ENCODE measurements at regions not wholly inside any gene's neighbourhood (a gene's known extent, or its start where the extent isn't known, plus 50 kb on each side); places are given as distances from the start of the nearest gene placed in this dataset.

DNA sequence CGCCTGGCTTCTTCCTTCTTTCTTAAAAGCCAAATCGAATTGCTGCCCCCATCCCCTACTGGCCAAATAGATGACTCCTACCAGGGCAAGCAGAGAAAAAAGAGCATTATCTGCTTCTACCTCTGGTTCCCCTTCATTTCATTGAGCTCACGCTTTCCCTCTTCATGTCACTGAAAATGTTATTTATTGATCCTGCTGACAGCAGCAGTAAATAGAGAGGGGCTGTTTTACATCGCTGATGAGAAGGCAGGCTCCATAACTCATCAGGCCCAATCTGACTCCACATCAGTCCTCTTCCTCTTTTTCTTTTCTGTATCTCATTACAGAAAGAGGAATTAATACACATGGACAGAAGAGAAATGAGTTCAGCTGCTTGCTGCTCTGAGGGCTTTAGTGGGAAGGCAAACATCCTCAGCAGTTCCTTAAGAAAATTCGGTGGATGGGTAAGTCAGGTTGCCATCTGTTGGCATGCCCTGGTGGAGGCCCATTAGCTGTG is 904.1 kb downstream of the KCNMA1 start:
- no peak for DNase-seq (ENCODE audit: low spot score)

DNA sequence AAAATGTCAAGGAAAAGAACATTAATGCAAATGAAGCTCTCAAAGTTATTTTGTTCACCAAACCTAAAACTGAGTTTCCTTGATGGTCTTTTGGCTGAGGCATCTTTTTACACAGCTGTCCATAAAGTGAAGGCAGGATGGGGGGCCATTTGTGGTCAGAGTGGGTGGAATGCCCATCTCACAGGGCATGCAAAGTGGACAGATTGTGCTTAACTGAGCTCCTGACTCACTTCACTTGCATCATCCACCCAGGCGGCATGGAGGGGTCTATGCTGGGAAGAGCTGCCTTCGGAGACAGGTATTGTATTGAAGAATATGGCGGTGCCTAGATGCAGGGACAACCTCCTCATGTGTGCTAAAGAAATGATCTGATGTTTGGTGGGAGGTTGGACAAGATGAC is 905.3 kb downstream of the KCNMA1 start:
- no peak for DNase-seq (ENCODE audit: low spot score)

DNA sequence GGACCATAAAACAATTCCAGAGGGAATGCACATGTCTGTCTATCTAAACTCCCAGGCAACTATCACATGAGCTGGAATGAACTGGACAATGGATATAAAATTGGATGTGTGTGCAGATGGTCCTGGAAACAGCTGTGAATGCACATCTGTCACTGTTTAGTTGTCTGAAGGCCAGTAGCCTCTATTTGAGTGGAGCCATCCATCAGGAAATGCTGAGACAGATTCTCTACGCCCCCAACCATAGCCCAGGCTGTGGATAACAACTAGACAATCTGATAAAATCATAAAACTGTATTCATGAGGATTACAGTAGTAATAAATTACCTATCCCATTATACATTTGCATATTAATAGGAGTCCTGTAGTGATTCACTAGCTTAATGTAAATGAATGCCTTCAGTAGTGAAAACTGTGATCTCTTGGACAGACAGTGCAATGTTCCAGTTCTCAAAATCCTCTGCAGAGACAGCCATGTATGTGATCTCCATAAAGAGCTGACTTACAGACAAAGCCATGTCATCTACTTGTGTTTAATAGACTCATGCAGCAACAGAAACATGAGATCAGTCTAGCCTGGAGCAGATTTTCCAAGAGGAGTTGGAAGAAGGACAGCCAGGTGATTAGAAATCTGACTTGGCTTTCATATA is 907.6 kb downstream of the KCNMA1 start:
- DNase-seq (ENCODE audit: low spot score), result no peak

DNA sequence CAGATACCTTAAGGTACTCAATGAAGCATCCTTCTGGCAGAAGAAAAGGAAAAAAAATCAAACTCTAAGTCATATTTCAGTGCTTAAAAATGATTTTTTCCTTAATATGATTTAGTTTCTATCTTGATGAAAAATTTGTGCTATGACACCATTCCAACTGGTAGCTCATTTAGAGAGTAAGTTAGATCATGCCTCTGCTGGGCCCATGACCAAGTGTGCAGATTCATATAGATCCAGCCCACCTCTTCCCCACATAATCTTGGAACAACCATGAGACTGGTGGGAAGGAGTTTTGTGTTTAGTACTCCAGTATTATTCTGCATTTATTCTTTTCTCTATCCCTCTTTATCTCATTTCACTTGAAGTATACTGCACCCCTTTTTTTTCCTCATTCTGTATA is 908.3 kb downstream of the KCNMA1 start:
- no peak for DNase-seq (ENCODE audit: low spot score)

DNA sequence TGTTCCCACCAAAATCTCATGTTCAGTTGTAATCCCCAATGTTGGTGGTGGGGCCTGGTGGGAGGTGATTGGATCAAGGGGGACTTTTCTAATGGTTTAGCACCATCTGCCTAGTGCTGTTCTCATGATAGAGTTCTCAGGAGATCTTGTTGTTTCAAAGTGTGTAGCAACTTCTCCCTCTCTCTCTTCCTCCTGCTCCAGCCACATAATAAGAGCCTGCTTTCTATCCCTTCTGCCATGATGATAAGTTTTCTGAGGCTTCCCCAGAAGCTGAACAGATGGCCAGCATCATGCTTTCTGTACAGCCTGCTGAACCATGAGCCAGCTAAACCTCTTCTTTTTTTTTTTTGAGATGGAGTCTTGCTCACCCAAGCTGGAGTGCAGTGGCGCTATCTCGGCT is 910.6 kb downstream of the KCNMA1 start:
- no peak for DNase-seq (ENCODE audit: low spot score)

DNA sequence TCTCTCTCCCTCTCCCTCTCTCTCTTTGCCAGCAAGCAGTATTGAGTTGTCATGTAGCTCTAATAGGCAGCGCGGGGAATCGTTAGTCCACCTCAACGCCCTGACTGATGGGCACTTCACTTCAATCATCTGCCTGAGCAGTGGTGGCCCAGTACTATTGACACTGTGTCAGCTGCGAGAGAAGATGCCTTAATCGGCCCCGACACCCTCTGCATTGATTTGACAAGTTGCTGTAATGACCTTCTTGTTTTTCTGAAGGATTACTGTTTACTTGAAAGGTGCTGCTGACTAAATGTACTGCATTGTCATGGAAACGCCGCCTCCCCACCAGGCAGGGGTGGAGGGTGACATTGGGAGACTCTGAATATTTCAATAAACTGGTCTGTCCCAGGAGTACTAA is 913.8 kb downstream of the KCNMA1 start:
- no peak for DNase-seq (ENCODE audit: low spot score)

DNA sequence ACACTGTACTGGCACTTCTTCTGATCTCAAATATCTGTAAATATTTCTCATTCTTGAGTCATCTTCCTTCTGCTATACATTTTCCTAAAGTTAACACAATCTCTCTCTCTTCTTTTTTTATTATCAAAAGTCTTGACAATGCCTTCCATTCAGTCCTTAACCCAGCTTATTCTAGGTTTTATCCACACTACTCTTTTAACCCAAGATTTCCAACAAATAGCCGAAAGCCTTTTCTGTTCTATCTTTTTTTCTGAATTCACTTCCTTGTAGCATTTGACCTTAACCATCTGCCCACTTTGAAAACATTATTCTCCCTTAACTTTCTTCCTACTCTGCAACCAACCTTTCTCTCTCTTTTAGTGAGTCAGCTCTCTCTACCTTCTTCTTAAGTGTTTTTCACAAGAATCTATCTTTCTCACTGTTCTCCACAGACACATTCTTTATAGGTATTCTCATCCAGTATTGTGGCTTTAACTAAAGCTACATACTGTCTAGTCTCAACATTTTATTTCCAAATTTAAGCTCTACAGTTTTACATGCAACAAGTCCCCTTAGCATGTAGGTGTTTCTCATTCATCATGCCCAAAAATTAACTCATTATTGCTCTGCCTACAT is 915.6 kb downstream of the KCNMA1 start:
- DNase-seq (ENCODE audit: low spot score), result no peak

DNA sequence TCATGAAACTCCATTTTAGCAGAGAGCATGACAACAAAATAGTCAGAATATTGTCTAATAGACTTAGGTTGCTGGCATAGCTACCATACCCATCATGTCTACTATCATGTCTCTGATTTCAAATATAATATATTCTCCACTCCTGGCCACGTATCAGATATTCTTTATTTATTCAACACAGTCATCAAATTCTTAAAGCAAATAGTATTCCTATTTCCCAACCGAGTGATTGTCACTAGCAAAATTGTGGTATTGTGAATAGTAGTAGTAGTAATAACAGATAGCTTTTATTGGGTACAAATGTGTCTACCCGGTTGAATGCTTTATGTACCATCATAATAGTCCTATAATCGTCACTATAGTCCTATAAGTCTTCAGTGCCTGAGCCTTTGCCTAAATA is 918.6 kb downstream of the KCNMA1 start:
- no peak for DNase-seq (ENCODE audit: low spot score)

DNA sequence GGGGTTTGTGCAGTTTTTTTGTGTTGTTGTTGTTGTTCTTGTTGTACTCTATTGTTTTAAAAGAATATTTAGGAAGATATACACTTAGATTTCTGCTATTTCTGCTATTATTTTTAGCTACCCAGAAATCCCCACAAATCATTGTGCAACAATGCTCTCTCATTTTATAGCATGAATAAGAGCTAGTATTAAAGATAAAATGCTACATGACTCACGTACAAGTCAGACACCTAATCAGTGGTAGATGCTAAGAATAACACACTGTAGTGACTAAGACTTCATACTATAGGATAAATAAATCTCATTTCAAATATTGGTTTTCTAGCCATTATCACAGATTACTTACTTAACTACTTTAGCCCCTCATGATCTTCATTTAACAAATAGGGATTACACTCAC is 920.5 kb downstream of the KCNMA1 start:
- DNase-seq (ENCODE audit: low spot score), result no peak

DNA sequence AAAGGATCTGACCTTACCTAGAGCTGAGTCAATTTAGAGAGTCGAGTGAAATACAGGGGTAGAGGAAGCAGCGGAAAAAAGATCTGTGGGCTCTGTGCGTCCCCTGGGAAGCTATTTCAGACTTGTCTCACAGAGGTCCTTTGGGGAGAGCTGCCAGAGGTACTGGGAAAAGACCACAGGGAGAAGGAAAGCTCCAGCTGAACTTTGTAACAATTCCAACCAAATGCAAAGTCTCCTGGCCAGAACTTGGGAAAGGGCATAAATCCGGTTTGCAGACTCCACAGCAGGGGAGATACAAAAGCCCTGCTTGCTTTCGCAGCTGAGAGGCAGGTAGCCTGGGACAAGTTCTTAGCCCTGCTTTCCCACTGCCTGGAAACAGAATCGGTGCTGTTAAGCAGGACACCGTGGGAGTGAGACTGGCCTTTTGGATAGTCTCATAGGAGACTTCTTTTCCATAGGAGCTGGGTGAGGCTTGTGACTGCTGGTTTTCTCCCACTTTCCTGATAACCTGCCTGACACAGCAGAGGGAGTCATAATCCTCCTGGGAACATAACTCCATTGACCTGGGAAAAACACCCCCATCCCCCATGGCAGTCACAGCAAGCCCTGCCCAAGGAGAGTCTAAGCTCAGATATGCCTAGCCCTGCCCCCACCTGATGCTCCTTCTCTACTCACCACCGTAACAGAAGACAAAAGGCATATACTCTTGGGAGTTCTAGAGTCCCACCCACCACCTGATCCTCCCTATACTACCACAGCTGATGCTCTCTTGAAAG is 926.2 kb downstream of the KCNMA1 start:
- no peak for DNase-seq (ENCODE audit: low spot score)

DNA sequence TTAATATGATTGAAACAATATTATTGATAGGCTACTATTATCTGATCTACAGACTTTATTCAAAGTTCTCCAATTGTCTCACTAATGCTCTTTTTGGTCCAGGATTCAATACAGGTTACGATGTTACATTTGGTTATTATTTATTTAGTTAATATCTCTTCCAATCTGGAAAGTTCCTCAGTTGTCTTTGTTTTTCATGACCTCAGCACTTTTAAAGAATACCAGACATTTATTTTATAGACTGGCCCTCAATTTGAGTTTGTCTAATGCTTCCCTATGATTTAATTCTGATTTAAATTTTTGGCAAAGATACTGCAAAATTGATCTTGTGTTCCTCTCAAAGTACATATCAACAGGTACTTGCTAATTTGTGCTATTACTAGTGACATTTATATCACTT is 937.4 kb downstream of the KCNMA1 start:
- DNase-seq (ENCODE audit: low spot score), result no peak

DNA sequence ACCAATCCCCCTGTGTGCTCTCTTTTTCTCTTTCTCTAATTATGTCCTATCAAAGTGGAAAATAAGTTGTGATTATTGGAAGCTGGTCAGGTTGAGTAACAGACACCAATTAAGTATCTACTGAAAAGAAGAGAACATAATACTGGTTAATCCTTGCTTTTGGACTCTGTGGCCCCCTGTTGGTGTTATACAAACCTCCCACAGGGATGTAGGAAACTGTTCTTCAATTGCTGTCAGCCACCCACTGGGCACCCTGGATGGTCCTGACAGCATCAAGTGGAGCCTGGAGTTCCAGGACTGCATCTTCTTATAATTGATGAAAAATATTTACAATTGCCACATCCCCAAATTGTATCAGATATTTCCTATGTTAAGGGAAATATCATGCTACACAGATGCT is 939.7 kb downstream of the KCNMA1 start:
- DNase-seq (ENCODE audit: low spot score), result no peak

DNA sequence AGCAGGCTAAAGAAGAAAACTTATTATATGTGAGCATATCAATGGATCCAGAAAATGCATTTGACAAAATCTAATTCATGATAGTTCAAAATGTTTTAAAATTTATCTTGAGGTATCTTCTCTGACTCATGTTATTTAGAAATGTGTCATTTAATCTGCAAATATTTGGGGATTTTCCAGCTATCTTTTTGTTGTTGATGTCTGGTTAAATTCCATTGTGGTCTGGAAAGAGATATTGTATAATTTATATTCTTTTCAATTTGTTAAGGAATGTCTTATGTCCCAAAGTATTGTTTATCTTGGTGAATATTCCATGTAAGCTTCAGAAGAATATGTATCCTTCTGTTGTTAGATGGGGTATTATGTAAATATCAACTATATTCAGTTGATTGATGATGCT is 942.5 kb downstream of the KCNMA1 start:
- DNase-seq (ENCODE audit: low spot score), result no peak

DNA sequence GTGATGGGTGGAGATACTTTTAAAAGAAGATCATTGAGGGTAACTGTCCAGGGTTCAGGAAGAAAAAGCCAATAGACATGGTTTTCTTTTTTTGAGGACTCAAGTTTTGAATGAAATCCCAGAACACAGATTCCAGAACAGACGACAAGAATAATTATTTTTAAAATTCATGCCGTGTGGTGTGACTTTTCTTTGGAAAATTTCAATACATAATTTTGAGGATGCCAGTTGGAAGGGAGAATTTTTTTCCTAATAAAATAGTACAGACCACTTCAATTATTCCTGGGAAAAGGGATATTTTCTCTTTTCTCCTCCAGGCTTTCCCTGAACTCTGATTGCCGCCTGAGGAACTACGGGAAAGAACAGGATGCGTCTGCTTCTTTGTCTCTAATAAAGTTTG is 951.4 kb downstream of the KCNMA1 start:
- no peak for DNase-seq (ENCODE audit: low spot score)

DNA sequence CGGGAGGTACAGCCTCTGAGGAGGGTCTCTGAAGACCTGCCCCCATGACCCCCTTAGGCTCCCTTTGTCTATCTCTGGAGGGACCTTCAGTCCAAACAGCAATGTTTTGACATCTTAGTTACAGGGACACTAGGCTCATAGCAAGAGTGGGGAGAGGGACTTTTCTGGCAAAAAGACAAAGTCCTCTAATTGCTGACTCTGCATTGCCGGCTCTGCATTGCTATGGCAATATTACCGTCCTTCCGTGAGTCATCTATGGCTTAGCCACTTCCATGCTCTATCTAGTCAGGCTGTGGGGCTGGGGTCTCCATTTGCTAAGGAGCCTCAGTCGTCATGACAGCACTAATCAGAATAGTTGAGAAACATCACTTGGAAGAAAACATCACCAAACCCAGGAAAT is 952.6 kb downstream of the KCNMA1 start:
- no peak for DNase-seq (ENCODE audit: low spot score)

DNA sequence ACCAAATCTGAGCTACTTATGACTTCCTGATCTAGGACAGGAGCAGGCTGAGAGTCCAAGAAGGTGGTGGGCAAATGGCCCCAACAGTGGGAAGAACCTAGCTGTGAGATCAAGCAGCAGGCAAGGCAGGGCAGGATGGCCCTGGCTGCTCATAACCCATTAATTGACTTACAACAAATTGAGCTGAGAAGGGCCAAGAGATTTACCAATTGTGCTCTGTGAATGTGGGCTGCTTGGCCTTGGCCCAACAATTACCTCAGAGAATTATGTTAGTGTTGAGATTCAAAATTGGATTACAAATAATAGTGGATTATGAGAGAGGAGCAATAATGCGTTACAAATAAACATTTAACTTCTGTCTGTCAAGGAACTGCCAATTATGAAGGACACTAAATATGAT is 956.5 kb downstream of the KCNMA1 start:
- DNase-seq (ENCODE audit: low spot score), result no peak

DNA sequence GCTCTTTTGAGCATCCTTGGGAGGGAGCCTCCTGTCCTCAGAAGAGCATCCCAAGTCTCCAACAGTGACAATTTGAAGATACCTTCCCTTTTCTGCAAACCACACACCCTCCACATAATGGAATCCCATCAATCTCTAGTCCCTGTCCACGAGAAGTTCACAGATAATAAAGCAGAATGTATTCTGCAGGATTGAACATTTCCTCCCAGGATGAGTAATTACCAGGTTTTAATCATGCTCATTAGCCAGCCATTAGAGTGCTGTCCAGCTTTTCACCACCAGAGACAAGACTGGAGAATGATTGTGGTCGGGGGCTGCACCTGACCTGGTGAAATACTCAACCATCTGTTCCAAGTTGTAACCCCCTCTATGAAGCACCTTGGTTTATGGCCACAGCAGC is 958.6 kb downstream of the KCNMA1 start:
- no peak for DNase-seq (ENCODE audit: low spot score)

DNA sequence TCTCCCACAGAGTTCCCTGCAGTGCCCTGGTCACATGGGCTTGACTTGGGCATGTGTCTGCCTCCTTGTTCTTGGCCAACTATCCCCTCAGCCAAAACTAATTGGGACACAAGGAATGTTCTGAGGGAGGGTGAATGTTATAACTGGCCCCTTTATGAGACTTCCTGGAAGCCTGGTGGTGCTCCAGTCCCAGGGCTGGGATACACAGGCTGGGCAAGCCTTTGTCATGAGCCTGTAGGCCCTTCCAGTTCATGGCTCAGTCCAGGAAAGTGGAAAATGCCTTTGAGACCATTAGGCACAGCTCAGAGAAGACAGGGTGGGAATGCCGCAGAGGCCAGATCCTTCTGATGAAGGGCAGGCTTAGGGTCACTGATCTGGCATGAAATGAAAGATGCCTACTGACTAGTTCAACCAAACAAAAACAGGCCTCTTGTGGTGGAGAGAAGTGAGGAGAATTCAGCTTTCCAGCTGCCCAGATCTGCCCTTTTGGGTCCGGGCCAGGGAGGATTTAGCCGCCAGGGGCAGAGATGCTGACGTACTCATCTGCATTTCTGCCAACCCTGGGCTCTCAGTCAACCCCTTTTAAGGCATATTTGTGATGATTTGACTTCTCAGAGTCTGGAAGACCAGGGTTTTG is 961.5 kb downstream of the KCNMA1 start:
- DNase-seq (ENCODE audit: low spot score), result no peak

DNA sequence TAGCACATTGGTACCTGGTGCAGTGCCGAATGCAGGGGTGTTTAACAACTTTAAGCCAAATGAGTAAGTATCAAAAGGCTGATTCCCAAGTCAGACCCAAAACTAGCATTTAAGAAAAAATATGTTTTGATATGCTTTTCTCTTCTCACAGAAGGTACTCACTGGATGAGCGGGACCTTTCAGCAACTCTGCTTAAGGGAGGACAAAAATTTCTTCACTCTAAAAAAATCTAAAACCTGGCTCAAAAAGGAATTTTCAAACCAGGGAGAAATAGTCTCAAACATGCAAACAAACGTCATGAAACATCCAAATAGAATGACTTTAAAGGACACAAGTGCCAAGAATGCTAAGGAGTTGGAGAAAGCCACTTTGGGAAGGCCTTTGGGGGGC is 962.1 kb downstream of the KCNMA1 start:
- no peak for DNase-seq (ENCODE audit: low spot score)

DNA sequence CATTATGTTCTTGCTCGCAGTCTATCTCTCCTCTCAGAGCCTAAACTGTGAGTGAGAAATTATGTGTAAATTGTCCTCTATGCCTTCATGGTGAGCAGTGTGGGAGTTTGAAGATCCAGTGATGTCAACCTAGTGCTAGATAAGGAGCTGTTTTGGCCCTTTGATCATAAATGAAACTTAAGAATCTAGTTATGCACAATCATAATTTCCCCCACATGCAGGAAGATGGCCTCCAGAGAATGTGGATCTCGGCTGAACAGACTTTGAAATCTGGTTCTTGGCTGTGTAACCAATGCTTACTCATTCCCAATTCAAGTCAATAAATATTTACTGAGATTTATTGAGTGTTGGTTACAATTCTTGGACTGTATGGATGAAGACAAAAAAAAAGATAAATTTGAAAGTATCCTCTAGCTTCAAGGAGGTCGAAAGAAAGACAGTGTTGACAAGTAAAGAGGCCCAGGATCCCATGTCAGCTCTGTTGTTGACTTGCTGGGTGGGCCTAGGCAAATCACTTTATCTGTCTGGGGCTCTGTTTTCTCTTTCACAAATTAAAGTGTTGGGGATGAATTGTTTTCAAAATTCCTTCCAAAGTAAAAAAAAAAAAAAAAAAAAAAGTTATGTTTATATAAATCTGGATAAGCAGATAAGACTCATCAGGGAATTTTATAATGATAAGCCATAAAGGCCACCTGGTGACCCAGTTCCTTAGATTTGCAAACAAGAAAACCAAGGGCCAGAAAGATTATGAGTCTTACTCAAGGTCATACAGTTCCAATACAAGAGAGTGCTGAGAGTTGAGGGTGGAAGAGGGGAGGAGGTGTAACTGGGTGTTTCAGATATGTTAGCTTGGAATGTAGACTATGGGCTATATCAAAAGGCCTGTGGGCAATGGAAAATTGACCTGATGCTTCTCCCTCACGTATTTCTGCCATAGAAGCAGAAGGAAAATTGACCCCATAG is 969.9 kb downstream of the KCNMA1 start:
- DNase-seq (ENCODE audit: low spot score), result no peak

DNA sequence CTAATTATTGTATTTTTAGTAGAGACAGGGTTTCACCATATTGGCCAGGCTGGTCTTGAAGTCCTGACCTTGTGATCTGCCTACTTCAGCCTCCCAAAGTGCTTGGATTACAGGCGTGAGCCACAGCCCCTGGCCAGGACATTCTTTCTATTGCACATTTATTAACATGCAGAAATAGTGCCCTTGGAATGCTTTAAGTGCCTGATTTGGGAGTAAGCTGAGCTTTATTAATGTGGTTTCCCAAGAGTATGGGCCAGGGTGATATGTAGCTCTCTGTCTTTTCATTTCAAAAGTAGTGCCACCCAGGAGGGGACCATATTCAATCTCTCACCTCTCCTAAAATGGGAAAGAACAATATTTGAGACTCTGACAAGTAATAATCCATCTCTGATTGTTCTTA is 970.7 kb downstream of the KCNMA1 start:
- no peak for DNase-seq (ENCODE audit: low spot score)

DNA sequence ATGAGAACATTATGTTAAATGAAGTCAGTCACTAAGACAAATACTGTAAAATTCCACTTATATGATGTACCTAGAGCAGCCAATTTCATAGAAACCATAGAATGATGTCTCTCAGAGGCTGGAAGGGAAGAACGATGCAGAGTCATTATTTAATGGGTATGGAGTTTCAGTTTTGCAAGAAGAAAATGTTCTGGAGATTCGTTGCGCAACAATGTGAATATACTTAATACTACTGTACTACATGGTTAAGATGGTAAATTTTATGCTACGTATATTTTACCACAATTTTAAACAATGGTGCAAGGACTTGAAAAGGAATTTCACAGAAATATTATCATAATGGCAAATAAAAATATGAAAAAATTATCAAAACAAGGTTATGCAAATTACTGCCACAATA is 972.6 kb downstream of the KCNMA1 start:
- no peak for DNase-seq (ENCODE audit: low spot score)

Data from COLO829 (cell line).